ENCODE measurements at regions not wholly inside any gene's neighbourhood (a gene's known extent, or its start where the extent isn't known, plus 50 kb on each side); places are given as distances from the start of the nearest gene placed in this dataset.

DNA sequence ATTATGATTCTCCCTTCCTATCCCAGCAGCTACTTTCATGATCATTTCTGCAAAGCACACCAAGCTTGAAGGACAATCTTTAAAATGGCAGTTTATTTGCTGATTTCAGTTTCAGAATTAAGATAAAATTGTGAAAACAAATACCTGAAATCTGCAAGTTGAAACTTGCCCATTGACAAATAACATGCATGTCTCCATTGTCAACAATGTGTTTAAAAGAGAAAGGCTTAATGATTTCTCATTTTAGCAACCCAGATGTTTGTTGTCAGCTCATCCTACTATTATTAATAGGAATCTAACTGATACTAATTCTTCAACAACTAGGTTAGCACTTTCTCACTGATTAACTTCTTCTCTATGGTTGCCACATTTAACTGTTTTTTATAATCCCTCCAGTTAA lies 474.6 kb downstream of the PRKD1 start:
- Histone ChIP-seq H3K79me1 (ENCODE audit: low read depth in 1 of 2, low read length in 2 of 2) (no peaks in the 10 kb centered on the region), H3K4me1 (ENCODE audit: control insufficient read depth, insufficient read depth, low read length) (no peaks in the 10 kb centered on the region; the same call in 1 of the 2 replicates), H3K9ac (ENCODE audit: low read depth, low read length) (no peak overlapping the region), H3K36me3 (ENCODE audit: control insufficient read depth, insufficient read depth, low read length) (no peaks in the 10 kb centered on the region), H3K9me1 (ENCODE audit: insufficient read depth, low read length) (no peaks in the 10 kb centered on the region), H2AK5ac (ENCODE audit: low read depth, low read length) (no peak overlapping the region), H4K5ac (ENCODE audit: low read depth, low read length) (no peak overlapping the region), H4K8ac (ENCODE audit: low read depth in 2 of 2, low read length in 2 of 2) (no peak overlapping the region), H2BK120ac (ENCODE audit: low read depth, low read length) (no peak overlapping the region), H2BK15ac (ENCODE audit: low read depth, low read length) (no peak overlapping the region), H4K91ac (ENCODE audit: insufficient read depth, low read depth, low read length) (no peak overlapping the region), H3K27me3 (ENCODE audit: control insufficient read depth, insufficient read depth, low read length) (no peaks in the 10 kb centered on the region), H3K23ac (ENCODE audit: low read depth, low read length) (no peak overlapping the region), H3K4me2 (ENCODE audit: low read depth, low read length) (no peak overlapping the region), H2BK5ac (ENCODE audit: low read depth, low read length, poor library complexity, severe bottlenecking) (no peak overlapping the region), H3K9me3 (ENCODE audit: control insufficient read depth, insufficient read depth, low read length) (no peaks in the 10 kb centered on the region), H3K4me3 (ENCODE audit: insufficient read depth, low read depth, low read length) (no peak overlapping the region), H4K20me1 (ENCODE audit: insufficient read depth, low read length) (no peaks in the 10 kb centered on the region), H2AK9ac (replicated peaks; ENCODE audit: low read depth, low read length, poor library complexity) (no peak overlapping the region), H3K27ac (ENCODE audit: insufficient read depth, low read length) (no peak overlapping the region), H3K18ac (ENCODE audit: low read depth, low read length) (no peak overlapping the region), H3K14ac (replicated peaks; ENCODE audit: low read depth, low read length) (no peak overlapping the region), H3K56ac (ENCODE audit: extremely low read depth, insufficient read depth, low read length) (no peak overlapping the region), H2BK20ac (ENCODE audit: low read depth, low read length) (no peak overlapping the region), H2AFZ (replicated peaks; ENCODE audit: low read length, poor library complexity) (no peak overlapping the region), H3K4ac (ENCODE audit: low read depth, low read length) (no peak overlapping the region)
- ChIA-PET POLR2A (ENCODE audit: unreplicated experiment) (no interaction called here), CTCF (no interaction called here)
- intact Hi-C loops (cut with micrococcal nuclease) = no loop called here
- dilution Hi-C loops (cut with HindIII; ENCODE audit: low sequenced_read_pairs, unreplicated experiment) = no loop called here
- DNase-seq = no peak
- BruUV-seq (replicated peaks) = no TSS peak
- in situ Hi-C loops (cut with MboI; ENCODE audit: low sequenced_read_pairs) = no loop called here
- no peak for ATAC-seq (ENCODE audit: low read depth)
- TF ChIP-seq MXI1 (IDR thresholded peaks at IDR 0.05; ENCODE audit: borderline replicate concordance, low read depth, low read length) (no peak), SMC3 (IDR thresholded peaks at IDR 0.05; ENCODE audit: low read depth, low read length) (no peak), RCOR1 (IDR thresholded peaks at IDR 0.05; ENCODE audit: insufficient replicate concordance, low read length) (no peak), POLR2A (IDR thresholded peaks at IDR 0.05; ENCODE audit: low read depth, low read length) (no peak), MAFK (IDR thresholded peaks at IDR 0.05; ENCODE audit: low read depth, low read length) (no peak), CHD1 (IDR thresholded peaks at IDR 0.05; ENCODE audit: low read depth, low read length) (no peak), BHLHE40 (IDR thresholded peaks at IDR 0.05; ENCODE audit: low read depth, low read length) (no peak), RAD21 (IDR thresholded peaks at IDR 0.05; ENCODE audit: low read length) (no peak), CEBPB (IDR thresholded peaks at IDR 0.05; ENCODE audit: low read depth, low read length) (no peak), RFX5 (IDR thresholded peaks at IDR 0.05; ENCODE audit: low read depth, low read length) (no peak), FOS (IDR thresholded peaks at IDR 0.05; ENCODE audit: low read depth, low read length) (no peak), NFE2L2 (IDR thresholded peaks at IDR 0.05; ENCODE audit: low read depth, low read length) (no peak)
- TF ChIP-seq, protein P1, sequence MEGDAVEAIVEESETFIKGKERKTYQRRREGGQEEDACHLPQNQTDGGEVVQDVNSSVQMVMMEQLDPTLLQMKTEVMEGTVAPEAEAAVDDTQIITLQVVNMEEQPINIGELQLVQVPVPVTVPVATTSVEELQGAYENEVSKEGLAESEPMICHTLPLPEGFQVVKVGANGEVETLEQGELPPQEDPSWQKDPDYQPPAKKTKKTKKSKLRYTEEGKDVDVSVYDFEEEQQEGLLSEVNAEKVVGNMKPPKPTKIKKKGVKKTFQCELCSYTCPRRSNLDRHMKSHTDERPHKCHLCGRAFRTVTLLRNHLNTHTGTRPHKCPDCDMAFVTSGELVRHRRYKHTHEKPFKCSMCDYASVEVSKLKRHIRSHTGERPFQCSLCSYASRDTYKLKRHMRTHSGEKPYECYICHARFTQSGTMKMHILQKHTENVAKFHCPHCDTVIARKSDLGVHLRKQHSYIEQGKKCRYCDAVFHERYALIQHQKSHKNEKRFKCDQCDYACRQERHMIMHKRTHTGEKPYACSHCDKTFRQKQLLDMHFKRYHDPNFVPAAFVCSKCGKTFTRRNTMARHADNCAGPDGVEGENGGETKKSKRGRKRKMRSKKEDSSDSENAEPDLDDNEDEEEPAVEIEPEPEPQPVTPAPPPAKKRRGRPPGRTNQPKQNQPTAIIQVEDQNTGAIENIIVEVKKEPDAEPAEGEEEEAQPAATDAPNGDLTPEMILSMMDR (conservative IDR thresholded peaks at IDR 0.05; ENCODE audit: low read depth, low read length) = no peak
- TF ChIP-seq, protein P2, sequence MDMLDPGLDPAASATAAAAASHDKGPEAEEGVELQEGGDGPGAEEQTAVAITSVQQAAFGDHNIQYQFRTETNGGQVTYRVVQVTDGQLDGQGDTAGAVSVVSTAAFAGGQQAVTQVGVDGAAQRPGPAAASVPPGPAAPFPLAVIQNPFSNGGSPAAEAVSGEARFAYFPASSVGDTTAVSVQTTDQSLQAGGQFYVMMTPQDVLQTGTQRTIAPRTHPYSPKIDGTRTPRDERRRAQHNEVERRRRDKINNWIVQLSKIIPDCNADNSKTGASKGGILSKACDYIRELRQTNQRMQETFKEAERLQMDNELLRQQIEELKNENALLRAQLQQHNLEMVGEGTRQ (IDR thresholded peaks at IDR 0.05; ENCODE audit: low read depth, low read length) = no peak

Data from IMR-90 (cell line).